GM12891 (cell line): ENCODE measurements at regions not wholly inside any gene's neighbourhood (a gene's known extent, or its start where the extent isn't known, plus 50 kb on each side); places are given as distances from the start of the nearest gene placed in this dataset.

Source experiments
- SPI1 ChIP-seq: IDR thresholded peaks from 2 replicates; pipeline ENCODE4 v1.6.1; 2011; ENCODE audit warnings: low read depth, low read length, control low read depth
- TAF1 ChIP-seq: IDR thresholded peaks from 2 replicates; pipeline ENCODE4 v1.6.1; 2011; ENCODE audit warnings: low read depth, low read length, control low read depth

- TF ChIP-seq TAF1 (no peak), SPI1 (no peak)
Observed at GRCh38 chr2:184543832-184544231, 54.5 kb upstream of the ZNF804A start.
